MM.1S (cell line): ENCODE measurements at regions not wholly inside any gene's neighbourhood (a gene's known extent, or its start where the extent isn't known, plus 50 kb on each side); places are given as distances from the start of the nearest gene placed in this dataset.

Source experiments
- DNase-seq: peaks from one replicate; pipeline ENCODE4 v3.0.0-alpha.2; 2015
- H2AFZ ChIP-seq: fragments of 300-600 bp; sonication (generic); 2 replicates; pipeline ENCODE4 v1.6.0; 2016; ENCODE audit warnings: antibody characterized with exemption, low read length
- H3F3A ChIP-seq: fragments of 300-600 bp; sonication (generic); 2 replicates; pipeline ENCODE4 v1.6.1; 2016; ENCODE audit warnings: mild to moderate bottlenecking, antibody characterized with exemption, low read length, moderate library complexity, mixed read lengths; ENCODE audit not compliant: insufficient read depth
- H3K27ac ChIP-seq: fragments of 300-600 bp; sonication (generic); 2 replicates; pipeline ENCODE4 v1.5.1; 2016; ENCODE audit warnings: mild to moderate bottlenecking, low read length
- H3K27me3 ChIP-seq: fragments of 300-600 bp; sonication (generic); replicated peaks from 2 replicates; pipeline ENCODE4 v1.6.0; 2016; ENCODE audit warnings: low read length; ENCODE audit not compliant: insufficient read depth
- H3K36me3 ChIP-seq: fragments of 300-600 bp; sonication (generic); replicated peaks from 2 replicates; pipeline ENCODE4 v1.6.1; 2016; ENCODE audit warnings: mild to moderate bottlenecking, low read length, mixed read lengths; ENCODE audit not compliant: insufficient read depth
- H3K4me1 ChIP-seq: fragments of 300-600 bp; sonication (generic); 2 replicates; pipeline ENCODE4 v1.6.1; 2016; ENCODE audit warnings: low read length, mixed read lengths
- H3K4me2 ChIP-seq: fragments of 300-600 bp; sonication (generic); 2 replicates; pipeline ENCODE4 v1.6.0; 2016; ENCODE audit warnings: low read depth, low read length
- H3K4me3 ChIP-seq: fragments of 300-600 bp; sonication (generic); 2 replicates; pipeline ENCODE4 v1.5.1; 2016; ENCODE audit warnings: low read length, mixed read lengths
- H3K79me2 ChIP-seq: fragments of 300-600 bp; sonication (generic); 2 replicates; pipeline ENCODE4 v1.6.1; 2016; ENCODE audit warnings: mixed run types, low read length, mixed read lengths
- H3K9ac ChIP-seq: fragments of 300-600 bp; sonication (generic); 2 replicates; pipeline ENCODE4 v1.6.1; 2016; ENCODE audit warnings: low read length, mixed read lengths
- H3K9me2 ChIP-seq: fragments of 300-600 bp; sonication (generic); replicated peaks from 2 replicates; pipeline ENCODE4 v1.6.1; 2016; ENCODE audit warnings: mild to moderate bottlenecking, low read length, mixed read lengths; ENCODE audit not compliant: insufficient read depth
- H3K9me3 ChIP-seq: fragments of 300-600 bp; sonication (generic); replicated peaks from 2 replicates; pipeline ENCODE4 v1.6.1; 2016; ENCODE audit warnings: mild to moderate bottlenecking, low read length, mixed read lengths; ENCODE audit not compliant: insufficient read depth
- H4K20me1 ChIP-seq: fragments of 300-600 bp; sonication (generic); 2 replicates; pipeline ENCODE4 v1.6.1; 2016; ENCODE audit warnings: mild to moderate bottlenecking, low read length, moderate library complexity, mixed read lengths; ENCODE audit not compliant: insufficient read depth
- CTCF ChIP-seq: fragments of 300-600 bp; sonication (generic); IDR thresholded peaks from 2 replicates; pipeline ENCODE4 v1.5.1; 2016; ENCODE audit warnings: antibody characterized with exemption, low read length, mixed read lengths
- EZH2 ChIP-seq: fragments of 300-600 bp; sonication (generic); optimal IDR thresholded peaks from 2 replicates; pipeline ENCODE3; 2017; ENCODE audit warnings: low read depth, mild to moderate bottlenecking, antibody characterized with exemption, low read length, mixed read lengths
- EZH2phosphoT487 ChIP-seq: fragments of 300-600 bp; sonication (generic); IDR thresholded peaks from 2 replicates; pipeline ENCODE4 v1.6.1; 2018; ENCODE audit warnings: antibody characterized with exemption, low read length

DNA sequence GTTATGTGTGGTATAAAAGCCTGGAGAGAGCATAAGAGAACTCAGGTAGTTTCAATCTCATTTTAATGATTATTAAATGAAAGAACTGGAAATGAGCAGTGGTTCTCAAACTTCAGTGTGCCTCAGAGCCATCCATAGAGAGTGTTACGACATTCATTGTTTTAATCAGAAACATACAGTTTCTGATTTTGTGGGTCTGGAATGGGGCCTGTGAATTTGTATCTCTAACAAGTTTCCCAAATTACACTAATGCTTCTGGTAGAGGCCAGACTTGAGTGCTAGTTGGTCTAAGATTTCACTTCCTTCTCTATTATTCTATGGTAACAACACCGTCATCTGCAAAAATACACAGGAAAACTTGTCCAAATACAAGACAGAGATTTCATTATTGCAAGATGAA lies 292.0 kb upstream of the NECTIN3 start:
- DNase-seq: no peak

GRCh38 chr3:110783541-110783940 lies 288.1 kb upstream of the NECTIN3 start:
- no peaks in the 10 kb centered on the region for H3K27me3 ChIP-seq
- H3K9me2 ChIP-seq: no peaks in the 10 kb centered on the region
- H3K9ac ChIP-seq: no peak overlapping the region
- H4K20me1 ChIP-seq: no peaks in the 10 kb centered on the region
- H3F3A ChIP-seq: no peaks in the 10 kb centered on the region
- H3K9me3 ChIP-seq: no peaks in the 10 kb centered on the region
- no peaks in the 10 kb centered on the region for H3K79me2 ChIP-seq
- H3K27ac ChIP-seq: no peak overlapping the region
- H3K4me1 ChIP-seq: no peaks in the 10 kb centered on the region
- no peaks in the 10 kb centered on the region for H3K36me3 ChIP-seq
- DNase-seq: no peak
- no peak overlapping the region for H3K4me3 ChIP-seq
- no peak overlapping the region for H2AFZ ChIP-seq
- no peak overlapping the region for H3K4me2 ChIP-seq
- TF ChIP-seq CTCF (no peak), EZH2 (no peak), EZH2phosphoT487 (no peak)

More for the DNA sequence above, 292.0 kb upstream of the NECTIN3 start:
- Histone ChIP-seq H3F3A (no peaks in the 10 kb centered on the region), H3K9me2 (no peaks in the 10 kb centered on the region), H3K27me3 (no peaks in the 10 kb centered on the region), H3K9me3 (no peaks in the 10 kb centered on the region), H3K4me3 (no peak overlapping the region), H3K4me2 (no peak overlapping the region), H3K27ac (no peak overlapping the region), H4K20me1 (no peaks in the 10 kb centered on the region), H3K79me2 (no peaks in the 10 kb centered on the region), H3K4me1 (no peaks in the 10 kb centered on the region), H2AFZ (no peak overlapping the region), H3K36me3 (no peaks in the 10 kb centered on the region), H3K9ac (no peak overlapping the region)
- TF ChIP-seq CTCF: no peak
- TF ChIP-seq EZH2: no peak

DNA sequence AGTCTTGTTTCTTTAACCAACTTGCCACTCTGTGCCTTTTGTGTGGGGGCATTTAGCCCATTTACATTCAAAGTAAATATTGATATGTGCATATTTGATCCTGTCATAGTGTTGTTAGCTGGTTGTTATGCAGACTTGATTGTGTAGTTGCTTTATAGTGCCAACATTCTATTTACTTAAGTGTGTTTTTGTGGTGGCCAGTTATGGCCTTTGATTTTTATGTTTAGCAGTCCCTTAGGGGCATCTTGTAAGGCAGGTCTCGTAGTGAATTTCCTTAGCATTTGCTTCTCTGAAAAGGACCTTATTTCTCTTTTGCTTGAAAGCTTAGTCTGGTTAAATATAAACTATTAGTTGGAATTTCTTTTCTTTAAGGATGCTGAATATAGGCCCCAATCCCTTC lies 282.8 kb upstream of the NECTIN3 start:
- H3K27me3 ChIP-seq: no peaks in the 10 kb centered on the region
- no peak for DNase-seq
- no peaks in the 10 kb centered on the region for H4K20me1 ChIP-seq
- H3K9ac ChIP-seq: no peak overlapping the region
- TF ChIP-seq CTCF (no peak), EZH2 (no peak), EZH2phosphoT487 (no peak)
- H3K36me3 ChIP-seq: no peaks in the 10 kb centered on the region
- H3K4me1 ChIP-seq: no peaks in the 10 kb centered on the region
- H3K27ac ChIP-seq: no peak overlapping the region
- no peak overlapping the region for H2AFZ ChIP-seq
- H3K4me2 ChIP-seq: no peak overlapping the region
- H3F3A ChIP-seq: no peaks in the 10 kb centered on the region
- H3K79me2 ChIP-seq: no peaks in the 10 kb centered on the region
- no peaks in the 10 kb centered on the region for H3K9me3 ChIP-seq
- no peaks in the 10 kb centered on the region for H3K9me2 ChIP-seq
- no peak overlapping the region for H3K4me3 ChIP-seq
